DMS79 treated with DMSO at 0.1 percent for 48 hours (cell line): ENCODE measurements at regions not wholly inside any gene's neighbourhood (a gene's known extent, or its start where the extent isn't known, plus 50 kb on each side); places are given as distances from the start of the nearest gene placed in this dataset.

Experiments used
- DNase-seq: peaks from one replicate; lab custom pipeline; 2025; lab: John Stamatoyannopoulos, UW

DNA sequence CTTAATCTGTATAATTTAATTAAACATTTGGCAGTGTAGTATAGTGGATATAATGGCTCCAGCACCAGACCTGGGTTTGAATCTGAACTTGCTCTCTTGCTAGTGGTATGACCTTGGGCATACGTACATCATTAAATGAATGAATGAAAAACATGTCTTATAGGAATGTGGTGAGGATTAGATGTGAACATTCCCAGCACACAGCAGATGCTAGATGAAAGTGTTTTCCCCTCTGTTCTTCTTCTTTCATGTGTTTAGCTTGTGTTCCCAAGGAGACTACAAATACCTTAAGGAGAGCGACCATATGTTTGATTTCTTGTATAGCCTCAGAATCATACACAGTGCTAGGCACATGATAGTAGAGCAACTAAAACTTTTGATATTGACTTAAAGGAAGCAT, 56.5 kb downstream of the CT47B1 start:
- no peak for DNase-seq

- no peak for DNase-seq
Measured at GRCh38 chrX:120813982-120814381, 61.7 kb downstream of the CT47B1 start.

GRCh38 chrX:120801426-120801825, 74.2 kb downstream of the CT47B1 start:
- DNase-seq, result no peak

GRCh38 chrX:120797188-120797851, 78.3 kb downstream of the CT47B1 start:
- no peak for DNase-seq

DNA sequence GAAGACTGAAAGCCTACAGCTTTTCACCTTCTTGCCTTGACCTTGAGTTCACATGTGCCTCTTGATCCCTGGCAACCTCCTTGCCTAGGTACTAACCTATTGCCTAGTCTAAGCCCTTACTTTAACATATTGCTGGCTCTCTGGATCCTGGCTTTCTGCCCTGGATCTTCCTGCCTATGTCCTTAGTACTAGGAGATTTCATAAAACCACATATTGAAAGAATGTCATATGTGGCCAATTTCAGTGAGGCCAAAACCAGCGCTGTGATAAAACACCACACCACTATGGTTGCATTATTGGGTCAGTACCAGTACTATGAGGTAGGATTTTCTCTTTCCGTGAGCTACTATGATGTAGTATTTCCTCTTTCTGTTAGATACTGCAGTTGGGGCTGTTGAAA, 80.4 kb downstream of the CT47B1 start:
- no peak for DNase-seq

DNA sequence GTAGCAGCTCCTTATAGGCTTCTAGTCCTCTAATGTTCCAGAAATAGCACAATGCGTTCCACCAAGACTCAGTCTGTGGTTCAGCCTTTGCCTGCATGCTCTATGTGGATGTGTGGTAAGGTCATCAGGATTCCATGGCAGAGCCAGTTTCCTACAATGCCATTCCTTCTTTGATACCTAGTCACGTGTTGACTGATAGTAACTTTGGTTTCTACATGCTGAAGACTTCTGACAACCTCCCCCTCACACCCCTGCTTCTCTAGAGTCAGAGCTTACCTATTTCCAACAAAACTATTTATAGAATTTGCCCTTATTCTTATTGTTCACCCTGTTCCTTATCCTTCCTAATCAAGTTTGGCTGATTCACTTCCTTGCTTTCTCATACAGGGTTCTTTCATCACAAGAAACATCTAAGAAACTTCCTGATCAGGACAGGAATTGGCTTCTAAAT, 81.1 kb downstream of the CT47B1 start:
- no peak for DNase-seq

DNA sequence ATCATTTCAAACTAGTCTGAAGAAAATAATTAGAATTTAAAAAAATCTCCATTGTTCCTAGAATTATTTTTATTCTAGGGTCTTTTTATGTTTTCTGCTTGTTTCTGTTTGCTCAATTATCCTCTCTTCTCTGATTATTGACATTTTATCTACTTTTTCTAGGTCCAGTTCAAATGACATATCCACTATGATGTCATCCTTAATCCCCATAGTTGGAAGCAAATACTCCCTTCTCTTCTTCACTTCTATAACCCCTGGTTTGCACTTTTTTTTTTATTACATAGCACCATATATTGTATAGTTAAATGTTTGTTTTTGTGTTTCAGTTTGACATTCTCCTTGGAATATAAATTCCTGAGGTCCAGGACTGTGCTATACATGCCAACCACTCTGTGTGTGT, 82.6 kb downstream of the CT47B1 start:
- no peak for DNase-seq

GRCh38 chrX:120791013-120791643, 84.5 kb downstream of the CT47B1 start:
- no peak for DNase-seq

GRCh38 chrX:120790552-120790951, 85.1 kb downstream of the CT47B1 start:
- DNase-seq, result no peak

- peak; percentile 28 for DNase-seq
Measured at GRCh38 chrX:120790118-120790517, 85.5 kb downstream of the CT47B1 start.

DNA sequence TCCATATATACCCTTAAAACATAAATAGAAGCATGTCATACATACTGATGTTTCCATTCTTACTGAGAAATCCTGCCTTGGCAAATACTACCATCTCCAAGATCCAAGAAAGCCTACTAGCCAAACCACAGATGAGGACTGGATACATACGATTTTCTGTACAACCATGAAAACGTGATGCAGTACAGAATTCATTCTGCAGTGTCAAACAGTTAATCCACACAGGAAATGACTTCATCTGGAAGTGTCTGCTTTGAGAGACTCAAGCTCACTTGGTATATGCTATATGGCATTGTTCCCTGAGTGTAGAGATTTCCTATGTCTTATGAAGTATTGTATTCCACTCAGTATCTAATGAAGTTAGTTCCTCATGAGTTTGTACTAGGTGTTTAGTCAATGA, 94.3 kb downstream of the CT47B1 start:
- no peak for DNase-seq

DNA sequence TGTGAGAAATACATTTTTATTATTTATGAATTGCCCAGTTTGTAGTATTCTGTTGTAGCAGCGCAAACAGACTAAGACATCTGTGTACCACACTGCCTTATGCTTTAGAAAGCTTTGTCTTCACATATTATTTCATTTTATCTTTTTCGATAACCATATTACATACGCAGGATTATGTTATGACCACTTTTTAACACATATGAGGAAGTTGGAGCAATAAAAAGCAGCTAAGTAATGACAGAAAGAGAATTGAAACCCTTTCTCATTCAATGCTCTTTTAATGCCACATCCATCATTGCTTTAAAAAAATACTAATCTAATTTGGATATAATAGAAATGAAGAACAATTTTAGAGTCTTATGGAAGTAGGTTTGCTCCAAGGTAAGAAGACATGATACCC, 99.7 kb downstream of the CT47B1 start:
- DNase-seq, result no peak

DNA sequence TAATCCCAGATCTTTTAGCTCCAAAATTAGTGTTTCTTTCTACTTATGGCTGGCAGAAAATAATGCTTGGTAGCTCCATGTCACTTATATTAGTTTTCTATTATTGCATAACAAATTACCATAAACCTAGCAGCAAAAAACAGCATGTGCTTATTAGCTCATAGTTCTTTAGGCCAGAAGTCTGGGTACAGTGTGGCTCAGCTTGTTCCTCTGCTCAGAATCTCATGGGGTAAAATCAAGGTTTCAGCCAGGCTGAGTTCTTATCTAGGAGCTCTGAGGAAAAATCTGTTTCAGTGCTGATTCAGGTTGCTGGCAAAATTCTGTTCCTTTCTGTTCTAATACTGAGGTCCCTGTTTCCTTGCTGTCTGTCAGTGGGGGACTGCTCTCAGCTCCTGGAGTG, 101.1 kb downstream of the CT47B1 start:
- DNase-seq, result no peak

DNA sequence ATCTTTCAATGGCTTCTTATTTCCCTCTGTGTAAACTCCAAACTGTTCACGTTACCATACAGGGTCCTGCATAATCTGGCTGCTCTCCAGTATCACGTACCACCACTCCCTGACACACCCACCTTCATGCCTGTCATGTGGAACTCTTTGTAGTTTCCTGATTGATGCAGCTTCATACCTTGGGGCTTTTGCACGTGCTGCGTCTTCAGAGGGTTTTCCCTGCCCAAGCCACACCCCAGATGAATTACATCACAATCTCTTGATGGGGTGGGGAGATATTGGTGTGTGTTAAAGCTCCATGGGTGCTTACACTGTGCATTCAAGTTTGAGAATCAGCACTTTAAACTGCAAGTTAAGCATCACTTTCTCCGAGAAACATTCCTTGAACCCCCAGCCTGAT, 101.9 kb downstream of the CT47B1 start:
- DNase-seq, result no peak

GRCh38 chrX:120769576-120770341, 105.9 kb downstream of the CT47B1 start:
- no peak for DNase-seq

DNA sequence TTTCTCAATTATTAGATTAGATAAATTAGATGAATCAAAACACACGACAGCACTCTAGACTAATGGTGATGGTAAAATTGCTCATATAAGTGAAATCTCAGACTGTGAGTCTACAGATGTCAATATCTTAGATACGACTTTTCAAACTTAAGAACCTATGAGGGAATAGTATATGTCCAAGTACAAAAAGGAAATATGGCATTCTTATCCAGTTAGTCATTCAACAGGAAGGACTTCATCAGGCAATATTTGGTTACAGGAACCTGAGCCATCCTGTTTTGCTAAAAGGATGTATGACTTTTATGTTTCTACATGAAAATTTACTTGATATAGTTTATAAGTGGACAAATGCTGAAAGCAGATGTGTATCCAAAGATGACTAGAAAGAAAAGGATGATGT, 107.0 kb downstream of the CT47B1 start:
- no peak for DNase-seq

- DNase-seq, result no peak
Measured at GRCh38 chrX:120768254-120768653, 107.4 kb downstream of the CT47B1 start.

DNA sequence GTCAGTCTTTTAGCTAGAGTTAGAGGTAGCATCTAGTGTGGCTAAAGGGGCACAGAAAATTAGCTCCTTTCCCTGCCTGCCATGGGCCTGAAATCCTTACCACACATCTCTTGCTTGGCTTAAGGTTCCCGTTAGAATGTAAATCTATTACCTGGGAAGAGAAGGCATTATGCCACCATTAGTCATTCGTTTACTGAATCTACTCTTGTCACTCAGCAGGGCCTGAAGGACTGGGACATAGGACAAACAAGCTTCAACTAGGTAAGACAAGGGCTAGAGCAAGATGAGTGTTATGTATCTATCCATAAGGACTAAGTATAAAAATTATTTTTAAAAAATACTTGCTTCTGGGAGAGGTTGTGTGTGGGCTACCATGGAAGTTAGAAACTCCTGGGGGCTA, 112.4 kb downstream of the CT47B1 start:
- no peak for DNase-seq

DNA sequence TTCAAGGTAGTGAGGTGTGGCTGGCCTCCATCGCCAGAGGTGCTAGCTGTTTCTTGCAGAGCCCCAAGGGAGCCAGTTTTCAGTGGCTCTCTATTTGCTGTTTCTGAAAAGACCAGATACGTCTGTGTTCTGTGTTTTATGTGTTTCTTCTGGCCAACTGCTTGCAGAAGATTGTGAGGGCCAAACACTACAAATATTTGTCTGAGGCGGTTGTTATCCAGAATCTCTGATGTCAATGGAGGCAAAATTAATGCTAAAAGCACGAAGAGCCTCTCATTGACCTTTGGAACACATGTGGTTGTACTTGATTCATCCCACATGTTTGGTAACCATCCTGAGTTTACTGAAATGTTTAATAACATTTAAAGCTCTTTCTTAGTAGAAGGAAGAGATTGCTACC, 113.9 kb downstream of the CT47B1 start:
- no peak for DNase-seq

- DNase-seq, result no peak
Measured at GRCh38 chrX:120759685-120760084, 116.0 kb downstream of the CT47B1 start.

GRCh38 chrX:120755066-120755846, 120.4 kb downstream of the CT47B1 start:
- no peak for DNase-seq
